Lower lobe of right lung (tissue), 2 donors: ENCODE measurements at regions not wholly inside any gene's neighbourhood (a gene's known extent, or its start where the extent isn't known, plus 50 kb on each side); places are given as distances from the start of the nearest gene placed in this dataset.

Source experiments
- ATAC-seq, 2 donors: fragments of 200-7000 bp; cut with Tn5 transposase; one replicate each; pipeline ENCODE4 v1.9.1; 2020 to 2022; ENCODE audit warnings: mild to moderate bottlenecking in 2 of 2, moderate library complexity in 2 of 2
- DNase-seq: peaks from one replicate; pipeline ENCODE4 v3.0.0-alpha.2; 2020
- H3K27ac ChIP-seq: fragments of 200-600 bp; one replicate; pipeline ENCODE4 v1.8.0; 2022
- H3K27me3 ChIP-seq: fragments of 200-600 bp; one replicate; pipeline ENCODE4 v1.8.0; 2022; ENCODE audit warnings: low read depth
- H3K36me3 ChIP-seq: fragments of 200-600 bp; one replicate; pipeline ENCODE4 v1.8.0; 2022; ENCODE audit warnings: mild to moderate bottlenecking
- H3K4me1 ChIP-seq: fragments of 200-600 bp; one replicate; pipeline ENCODE4 v1.8.0; 2022
- H3K4me3 ChIP-seq: fragments of 200-600 bp; one replicate; pipeline ENCODE4 v1.8.0; 2022; ENCODE audit warnings: mild to moderate bottlenecking
- H3K9me3 ChIP-seq: fragments of 200-600 bp; one replicate; pipeline ENCODE4 v1.8.0; 2022
- intact Hi-C: fragments of 100-400 bp; cut with DNase I; formaldehyde crosslinking; loops from one replicate; pipeline ENCODE4 v1.11.0; 2022
- TF ChIP-seq, protein P1 (sequence below): fragments of 200-600 bp; IDR thresholded peaks from one replicate; pipeline ENCODE4 v1.8.0; 2022; ENCODE audit warnings: antibody characterized with exemption, mild to moderate bottlenecking
- donor health status: DM: no; HTN: yes; CAD: no; lungs with severe emphysema.

DNA sequence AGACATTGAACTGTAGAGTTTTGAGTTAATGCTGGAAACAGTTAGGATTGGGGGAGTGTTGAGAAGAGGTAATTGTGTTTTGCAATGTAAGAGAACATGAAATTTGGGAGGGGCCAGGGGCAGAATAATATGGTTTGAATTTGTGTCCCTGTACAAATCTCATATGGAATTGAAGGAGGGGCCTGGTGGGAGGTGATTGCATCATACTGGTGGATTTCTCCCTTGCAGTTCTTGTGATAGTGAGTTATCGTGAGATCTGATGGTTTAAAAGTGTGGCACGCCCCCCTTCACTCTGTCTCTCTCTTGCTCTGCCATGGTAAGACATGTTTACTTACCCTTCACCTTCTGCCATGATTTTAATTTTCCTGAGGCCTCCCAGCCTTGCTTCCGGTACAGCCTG is 876.0 kb upstream of the FBXO33 start:
- no peak for ATAC-seq
- H3K36me3 ChIP-seq = no peaks in the 10 kb centered on the region
- H3K27ac ChIP-seq = no peak overlapping the region
- no peak for DNase-seq
- TF ChIP-seq, protein P1, sequence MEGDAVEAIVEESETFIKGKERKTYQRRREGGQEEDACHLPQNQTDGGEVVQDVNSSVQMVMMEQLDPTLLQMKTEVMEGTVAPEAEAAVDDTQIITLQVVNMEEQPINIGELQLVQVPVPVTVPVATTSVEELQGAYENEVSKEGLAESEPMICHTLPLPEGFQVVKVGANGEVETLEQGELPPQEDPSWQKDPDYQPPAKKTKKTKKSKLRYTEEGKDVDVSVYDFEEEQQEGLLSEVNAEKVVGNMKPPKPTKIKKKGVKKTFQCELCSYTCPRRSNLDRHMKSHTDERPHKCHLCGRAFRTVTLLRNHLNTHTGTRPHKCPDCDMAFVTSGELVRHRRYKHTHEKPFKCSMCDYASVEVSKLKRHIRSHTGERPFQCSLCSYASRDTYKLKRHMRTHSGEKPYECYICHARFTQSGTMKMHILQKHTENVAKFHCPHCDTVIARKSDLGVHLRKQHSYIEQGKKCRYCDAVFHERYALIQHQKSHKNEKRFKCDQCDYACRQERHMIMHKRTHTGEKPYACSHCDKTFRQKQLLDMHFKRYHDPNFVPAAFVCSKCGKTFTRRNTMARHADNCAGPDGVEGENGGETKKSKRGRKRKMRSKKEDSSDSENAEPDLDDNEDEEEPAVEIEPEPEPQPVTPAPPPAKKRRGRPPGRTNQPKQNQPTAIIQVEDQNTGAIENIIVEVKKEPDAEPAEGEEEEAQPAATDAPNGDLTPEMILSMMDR = no peak
- H3K9me3 ChIP-seq = no peaks in the 10 kb centered on the region
- no peak overlapping the region for H3K4me3 ChIP-seq
- intact Hi-C loops = no loop called here
- H3K4me1 ChIP-seq = no peaks in the 10 kb centered on the region
- H3K27me3 ChIP-seq = no peaks in the 10 kb centered on the region

DNA sequence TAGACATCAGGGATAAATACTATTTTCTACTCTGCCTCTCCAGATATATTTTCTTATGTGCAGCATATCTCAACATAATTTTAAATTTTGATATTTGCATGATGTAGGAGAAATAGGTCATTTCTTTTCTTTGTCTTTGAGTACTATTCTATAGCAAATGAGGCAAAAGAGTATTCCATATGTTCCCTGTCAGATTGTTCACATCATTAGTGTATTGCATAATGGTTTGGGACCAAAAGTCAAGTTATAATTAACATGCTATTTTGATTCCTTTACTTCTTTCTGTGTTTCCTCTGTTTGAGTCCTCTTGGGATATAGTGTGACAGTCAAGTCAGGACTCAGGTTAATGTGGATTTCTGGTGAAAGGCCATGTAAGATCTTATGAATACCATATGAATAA is 864.6 kb upstream of the FBXO33 start:
- DNase-seq (no peak), ATAC-seq (no peak)
- no peaks in the 10 kb centered on the region for H3K9me3 ChIP-seq
- no peak overlapping the region for H3K27ac ChIP-seq
- no peaks in the 10 kb centered on the region for H3K27me3 ChIP-seq
- H3K4me3 ChIP-seq = no peak overlapping the region
- intact Hi-C loops = no loop called here
- H3K4me1 ChIP-seq = no peaks in the 10 kb centered on the region
- no peaks in the 10 kb centered on the region for H3K36me3 ChIP-seq
- TF ChIP-seq, protein P1 = no peak

DNA sequence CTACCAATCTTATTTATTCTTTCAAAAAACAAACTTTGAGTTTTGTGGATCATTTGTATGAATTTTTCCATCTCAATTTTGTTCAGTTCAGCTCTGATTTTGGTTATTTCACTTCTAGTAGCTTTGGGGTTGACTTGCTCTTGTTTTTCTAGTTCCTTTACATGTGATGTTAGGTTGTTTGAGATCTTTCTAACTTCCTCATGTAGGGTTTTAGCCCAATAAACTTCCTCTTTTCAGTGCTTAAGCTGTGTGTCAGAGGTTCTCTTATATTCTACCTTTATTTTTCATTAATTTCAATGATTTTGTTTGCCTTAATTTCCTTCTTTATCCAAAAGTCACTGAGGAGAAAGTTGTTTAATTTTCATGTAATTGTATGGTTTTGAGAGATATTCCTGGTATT is 860.4 kb upstream of the FBXO33 start:
- no peaks in the 10 kb centered on the region for H3K9me3 ChIP-seq
- no peak overlapping the region for H3K27ac ChIP-seq
- no peak for DNase-seq
- intact Hi-C loops = no loop called here
- ATAC-seq = no peak
- TF ChIP-seq, protein P1 = no peak
- no peaks in the 10 kb centered on the region for H3K27me3 ChIP-seq
- no peaks in the 10 kb centered on the region for H3K4me1 ChIP-seq
- no peaks in the 10 kb centered on the region for H3K36me3 ChIP-seq
- no peak overlapping the region for H3K4me3 ChIP-seq

DNA sequence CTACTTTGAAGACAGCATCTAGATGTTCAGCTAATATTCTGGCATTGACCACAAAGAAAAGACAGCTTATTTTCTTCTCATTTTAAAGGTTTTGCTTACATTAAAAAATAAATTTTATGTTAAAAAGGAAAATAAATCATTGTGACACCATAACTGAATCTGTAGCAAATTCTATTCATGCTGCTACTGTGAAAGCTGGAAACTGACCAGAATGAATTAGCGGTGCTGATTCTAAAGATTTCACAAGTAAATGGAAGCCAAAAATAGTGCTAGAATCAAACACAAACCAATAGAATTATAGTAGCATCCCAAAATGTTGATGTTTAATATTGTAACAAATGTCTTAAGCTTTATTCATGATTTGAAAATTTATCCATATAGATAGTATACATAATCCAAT is 850.0 kb upstream of the FBXO33 start:
- TF ChIP-seq, protein P1 = no peak
- DNase-seq (no peak), ATAC-seq (no peak)
- no peaks in the 10 kb centered on the region for H3K36me3 ChIP-seq
- H3K9me3 ChIP-seq = no peaks in the 10 kb centered on the region
- no peak overlapping the region for H3K4me3 ChIP-seq
- H3K27me3 ChIP-seq = no peaks in the 10 kb centered on the region
- no peak overlapping the region for H3K27ac ChIP-seq
- intact Hi-C loops = no loop called here
- no peaks in the 10 kb centered on the region for H3K4me1 ChIP-seq

DNA sequence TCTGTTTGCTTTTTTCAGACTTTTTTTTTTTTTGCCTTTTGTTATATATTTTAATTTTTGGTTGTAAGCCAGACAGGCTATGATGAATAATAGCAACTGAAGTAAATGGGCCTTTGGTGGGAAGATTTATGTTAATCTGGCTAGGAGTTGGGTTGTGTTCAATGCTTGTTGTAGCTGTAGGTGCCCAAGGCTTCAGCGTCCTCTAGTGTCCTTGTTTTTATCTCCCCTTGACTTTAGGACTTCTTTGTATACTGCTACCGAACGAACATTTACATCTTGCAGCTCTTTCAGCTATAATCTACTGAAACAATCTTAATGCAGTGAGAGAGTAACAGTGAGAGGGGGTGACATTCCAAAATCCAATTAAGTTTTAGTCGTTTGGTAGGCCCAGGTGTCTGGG is 848.4 kb upstream of the FBXO33 start:
- intact Hi-C loops = no loop called here
- Histone ChIP-seq H3K4me3 (no peak overlapping the region), H3K4me1 (no peaks in the 10 kb centered on the region), H3K27me3 (no peaks in the 10 kb centered on the region), H3K9me3 (no peaks in the 10 kb centered on the region), H3K27ac (no peak overlapping the region), H3K36me3 (no peaks in the 10 kb centered on the region)
- ATAC-seq (no peak), DNase-seq (no peak)
- TF ChIP-seq, protein P1 = no peak

DNA sequence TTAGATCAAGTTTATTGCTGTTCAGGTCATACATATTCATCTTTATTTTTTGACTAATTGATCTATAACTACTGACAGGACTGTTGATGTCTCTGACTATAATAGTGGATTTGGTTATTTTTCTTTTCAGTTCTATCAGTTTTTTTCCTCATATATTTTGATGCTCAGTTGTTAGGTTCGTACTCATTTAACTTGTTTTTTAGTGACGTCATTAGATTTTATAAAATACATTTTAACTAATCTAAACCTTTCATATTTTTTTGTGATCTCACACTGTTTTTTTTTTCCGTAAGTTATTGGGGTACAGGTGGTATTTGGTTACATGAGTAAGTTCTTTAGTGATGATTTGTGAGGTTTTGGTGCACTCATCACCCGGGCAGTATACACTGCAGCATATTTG is 841.2 kb upstream of the FBXO33 start:
- H3K27me3 ChIP-seq = no peaks in the 10 kb centered on the region
- no peaks in the 10 kb centered on the region for H3K36me3 ChIP-seq
- no peak for DNase-seq
- H3K4me3 ChIP-seq = no peak overlapping the region
- no peaks in the 10 kb centered on the region for H3K4me1 ChIP-seq
- ATAC-seq = no peak
- no peak overlapping the region for H3K27ac ChIP-seq
- TF ChIP-seq, protein P1 = no peak
- intact Hi-C loops = no loop called here
- H3K9me3 ChIP-seq = no peaks in the 10 kb centered on the region
